Brain microvascular endothelial cell (primary cell): ENCODE measurements at regions not wholly inside any gene's neighbourhood (a gene's known extent, or its start where the extent isn't known, plus 50 kb on each side); places are given as distances from the start of the nearest gene placed in this dataset.

Experiments
- DNase-seq: peaks from one replicate; pipeline ENCODE4 v3.0.0-alpha.2; 2020
- H3K27ac ChIP-seq: fragments of 250-450 bp; sonication (Bioruptor Pico); 2 replicates; pipeline ENCODE4 v1.5.1; 2020; ENCODE audit warnings: mild to moderate bottlenecking, moderate library complexity
- H3K27me3 ChIP-seq: fragments of 250-450 bp; sonication (Bioruptor Pico); replicated peaks from 2 replicates; pipeline ENCODE4 v1.5.1; 2020; ENCODE audit warnings: mild to moderate bottlenecking
- H3K36me3 ChIP-seq: fragments of 250-450 bp; sonication (Bioruptor Pico); replicated peaks from 2 replicates; pipeline ENCODE4 v1.5.1; 2020; ENCODE audit warnings: mild to moderate bottlenecking
- H3K4me3 ChIP-seq: 2 replicates; pipeline ENCODE4 v1.5.1; 2011; ENCODE audit warnings: low read depth, mild to moderate bottlenecking, control low read depth, low read length, moderate library complexity
- in situ Hi-C: cut with HindIII; loops from 2 replicates; pipeline ENCODE4 v1.10.0; 2017; ENCODE audit warnings: low sequenced_read_pairs, low pct_ligation_motif_present
- TF ChIP-seq, protein P1 (sequence below): IDR thresholded peaks from 2 replicates; pipeline ENCODE4 v1.5.1; 2011; ENCODE audit warnings: low read depth, mild to moderate bottlenecking, moderate library complexity, low read length, control low read depth, inconsistent platforms; ENCODE audit errors: missing control alignments

DNA sequence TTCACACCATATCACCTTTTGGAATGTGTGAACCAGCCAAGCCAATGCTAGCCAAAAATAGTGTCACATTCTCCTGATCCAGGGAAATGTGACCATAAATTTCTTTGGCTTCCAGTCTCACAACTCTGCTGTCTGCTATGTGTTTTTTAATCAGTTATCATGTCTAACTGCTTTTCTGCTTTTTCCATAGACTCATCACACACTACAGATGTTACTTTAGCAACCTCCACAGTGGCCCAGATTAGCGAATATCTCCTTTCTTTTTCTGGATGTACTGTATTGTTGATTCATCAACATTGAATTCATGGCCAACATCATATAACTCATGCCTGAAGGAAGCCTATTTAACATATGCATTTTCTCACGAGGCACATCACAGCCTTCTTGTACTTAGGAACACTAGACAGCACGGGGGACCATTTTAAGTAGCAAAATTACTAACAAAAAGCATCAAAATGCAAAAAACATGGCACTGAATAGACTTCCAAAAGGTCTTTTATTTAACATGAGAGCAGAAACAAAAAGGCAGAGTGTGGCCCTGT, 73.1 kb upstream of the POU2AF2 start:
- H3K4me3 ChIP-seq: no peak overlapping the region
- H3K27ac ChIP-seq: no peak overlapping the region
- no peak for DNase-seq
- in situ Hi-C loops: no loop called here
- TF ChIP-seq, protein P1, sequence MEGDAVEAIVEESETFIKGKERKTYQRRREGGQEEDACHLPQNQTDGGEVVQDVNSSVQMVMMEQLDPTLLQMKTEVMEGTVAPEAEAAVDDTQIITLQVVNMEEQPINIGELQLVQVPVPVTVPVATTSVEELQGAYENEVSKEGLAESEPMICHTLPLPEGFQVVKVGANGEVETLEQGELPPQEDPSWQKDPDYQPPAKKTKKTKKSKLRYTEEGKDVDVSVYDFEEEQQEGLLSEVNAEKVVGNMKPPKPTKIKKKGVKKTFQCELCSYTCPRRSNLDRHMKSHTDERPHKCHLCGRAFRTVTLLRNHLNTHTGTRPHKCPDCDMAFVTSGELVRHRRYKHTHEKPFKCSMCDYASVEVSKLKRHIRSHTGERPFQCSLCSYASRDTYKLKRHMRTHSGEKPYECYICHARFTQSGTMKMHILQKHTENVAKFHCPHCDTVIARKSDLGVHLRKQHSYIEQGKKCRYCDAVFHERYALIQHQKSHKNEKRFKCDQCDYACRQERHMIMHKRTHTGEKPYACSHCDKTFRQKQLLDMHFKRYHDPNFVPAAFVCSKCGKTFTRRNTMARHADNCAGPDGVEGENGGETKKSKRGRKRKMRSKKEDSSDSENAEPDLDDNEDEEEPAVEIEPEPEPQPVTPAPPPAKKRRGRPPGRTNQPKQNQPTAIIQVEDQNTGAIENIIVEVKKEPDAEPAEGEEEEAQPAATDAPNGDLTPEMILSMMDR: no peak
- H3K36me3 ChIP-seq: no peaks in the 10 kb centered on the region
- H3K27me3 ChIP-seq: no peaks in the 10 kb centered on the region

DNA sequence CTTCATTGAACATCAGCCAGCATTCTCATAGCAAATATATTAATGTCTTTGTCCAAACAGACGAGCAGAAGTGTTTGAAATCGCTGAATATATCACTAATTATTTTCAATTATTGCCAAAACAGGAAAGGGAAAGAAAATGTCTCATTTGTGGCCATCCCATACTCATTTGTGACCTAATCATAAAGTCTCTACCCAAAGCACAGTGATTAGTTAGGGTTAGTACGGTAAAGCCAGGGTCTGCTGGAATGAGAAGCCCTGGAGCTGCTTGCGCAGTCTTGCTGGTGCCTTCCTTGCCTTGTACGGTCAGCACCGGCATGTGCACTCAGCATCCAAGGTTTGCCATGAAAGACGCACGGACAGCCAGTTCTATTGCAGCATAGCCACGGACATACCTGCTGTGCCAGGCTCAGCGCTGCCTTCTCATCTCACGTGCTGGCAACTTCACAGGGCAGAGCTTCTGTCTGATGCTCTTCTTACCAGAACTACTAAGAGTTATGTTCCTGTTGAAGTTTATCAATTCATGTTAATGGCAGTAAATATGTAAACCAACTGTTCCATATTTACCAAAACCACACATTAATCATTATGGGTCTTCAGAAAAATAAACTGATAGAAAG, 74.7 kb upstream of the POU2AF2 start:
- Histone ChIP-seq H3K4me3 (no peak overlapping the region), H3K27ac (no peak overlapping the region), H3K27me3 (no peaks in the 10 kb centered on the region), H3K36me3 (no peaks in the 10 kb centered on the region)
- in situ Hi-C loops: no loop called here
- TF ChIP-seq, protein P1: no peak
- DNase-seq: no peak

DNA sequence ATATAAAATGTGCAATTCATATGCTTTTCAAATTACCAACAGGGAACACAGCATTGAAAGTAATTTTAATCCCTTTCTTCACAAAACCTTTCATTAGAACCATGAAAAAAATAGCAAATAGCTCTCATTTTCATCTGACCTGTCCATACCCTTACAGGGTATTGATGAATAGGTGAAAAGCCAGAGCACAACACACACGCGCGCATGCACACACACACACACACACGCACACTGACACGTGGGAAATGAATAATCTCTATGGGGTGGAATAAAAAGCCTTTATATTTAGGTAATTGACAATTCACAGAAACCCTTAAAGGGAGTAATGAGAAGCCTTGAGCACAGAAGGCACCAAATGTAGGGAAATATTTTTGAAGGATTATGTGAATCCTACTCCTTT, 76.2 kb upstream of the POU2AF2 start:
- Histone ChIP-seq H3K27ac (no peak overlapping the region), H3K27me3 (no peaks in the 10 kb centered on the region), H3K4me3 (no peak overlapping the region), H3K36me3 (no peaks in the 10 kb centered on the region)
- no peak for DNase-seq
- in situ Hi-C loops: no loop called here
- TF ChIP-seq, protein P1: no peak

DNA sequence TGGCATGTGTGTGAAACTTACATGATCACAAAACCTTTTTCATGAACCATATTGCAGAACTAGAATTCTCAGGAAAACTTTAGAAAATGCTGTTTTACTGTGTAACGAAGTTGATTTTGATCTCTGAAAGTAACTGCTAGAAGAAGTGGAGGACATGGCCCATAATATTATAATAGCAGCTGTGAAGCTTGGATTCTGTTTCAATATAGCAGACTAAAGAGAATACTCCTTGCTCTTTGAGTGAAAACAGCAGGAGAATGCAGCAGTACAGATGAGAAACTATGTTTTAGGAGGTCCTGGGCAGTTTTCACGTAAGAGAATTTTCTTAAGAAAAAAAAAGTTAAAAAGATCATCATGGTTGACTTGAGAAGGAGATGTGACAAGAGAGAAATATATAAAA, 76.7 kb upstream of the POU2AF2 start:
- DNase-seq: no peak
- no peak overlapping the region for H3K4me3 ChIP-seq
- no peak overlapping the region for H3K27ac ChIP-seq
- TF ChIP-seq, protein P1: no peak
- in situ Hi-C loops: no loop called here
- no peaks in the 10 kb centered on the region for H3K27me3 ChIP-seq
- no peaks in the 10 kb centered on the region for H3K36me3 ChIP-seq

DNA sequence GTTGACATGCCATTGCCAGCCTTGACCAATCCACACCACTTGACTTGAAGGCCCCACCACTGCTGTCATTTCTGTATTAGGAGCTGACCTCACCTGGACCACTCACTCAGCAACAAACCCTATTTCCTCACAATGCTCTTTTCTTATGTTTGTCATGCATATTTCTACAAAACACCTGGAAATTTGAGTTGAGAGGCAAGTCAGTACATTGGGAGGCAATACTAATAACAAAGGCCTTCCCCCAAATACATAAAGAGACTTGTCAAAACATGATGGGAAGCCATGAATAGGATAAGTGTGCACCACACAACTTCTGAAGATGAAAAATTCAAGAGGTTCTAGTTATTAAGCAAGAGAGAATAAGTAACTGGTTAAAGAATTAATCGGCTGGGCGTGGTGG, 77.9 kb upstream of the POU2AF2 start:
- Histone ChIP-seq H3K27ac (no peak overlapping the region), H3K4me3 (no peak overlapping the region), H3K27me3 (no peaks in the 10 kb centered on the region), H3K36me3 (no peaks in the 10 kb centered on the region)
- TF ChIP-seq, protein P1: no peak
- in situ Hi-C loops: no loop called here
- DNase-seq: no peak

DNA sequence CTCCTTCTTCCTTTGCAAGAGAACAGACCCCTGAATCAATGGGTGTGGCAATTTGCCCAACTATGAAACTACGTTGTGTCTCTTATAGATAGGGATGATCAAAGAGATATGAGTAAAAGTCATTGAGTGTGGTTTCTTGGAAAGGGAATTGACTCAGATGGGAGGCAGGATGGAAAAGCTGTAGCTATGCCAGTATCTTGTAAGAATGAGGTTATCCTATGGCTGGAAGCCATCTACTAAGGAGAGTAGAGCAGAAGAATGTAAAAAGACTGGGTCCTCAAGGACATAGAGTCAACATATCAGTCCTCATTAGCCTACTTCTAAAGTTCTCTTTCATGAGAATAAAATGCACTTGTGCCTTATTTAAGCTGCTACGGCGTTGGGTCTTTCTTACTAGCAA, 78.9 kb upstream of the POU2AF2 start:
- in situ Hi-C loops: no loop called here
- no peaks in the 10 kb centered on the region for H3K36me3 ChIP-seq

More for the DNA sequence above, 78.9 kb upstream of the POU2AF2 start:
- H3K27me3 ChIP-seq: no peaks in the 10 kb centered on the region
- DNase-seq: no peak
- H3K4me3 ChIP-seq: no peak overlapping the region
- TF ChIP-seq, protein P1: no peak
- no peak overlapping the region for H3K27ac ChIP-seq
